ENCODE measurements at regions not wholly inside any gene's neighbourhood (a gene's known extent, or its start where the extent isn't known, plus 50 kb on each side); places are given as distances from the start of the nearest gene placed in this dataset.

DNA sequence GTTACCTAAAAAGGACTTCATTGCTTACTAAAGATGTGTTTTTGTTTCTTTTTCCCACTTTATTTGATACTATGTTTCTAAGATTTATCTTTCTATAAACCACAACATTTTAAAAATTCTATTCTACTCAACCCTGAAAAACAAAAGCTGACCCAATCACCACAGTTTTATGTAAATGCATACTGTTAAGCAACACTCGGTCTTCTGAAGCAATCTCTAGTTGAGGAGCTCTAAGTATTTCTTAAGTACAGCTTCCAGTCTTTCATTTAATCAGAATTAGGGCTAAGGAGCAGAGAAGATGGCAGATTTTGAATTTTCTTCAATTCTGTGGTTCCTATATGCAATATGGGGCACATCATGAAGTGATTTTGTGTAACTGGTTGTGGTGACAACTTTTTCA is 72.2 kb upstream of the SLC4A10 start:
- Histone ChIP-seq H3K4me3 (no peak overlapping the region), H3K36me3 (no peaks in the 10 kb centered on the region), H3K4me1 (no peaks in the 10 kb centered on the region), H3K27ac (no peak overlapping the region), H3K27me3 (replicated peaks in 1 of 7) (no peaks in the 10 kb centered on the region), H3K9me3 (no peaks in the 10 kb centered on the region)
- TF ChIP-seq CTCF (IDR thresholded peaks at IDR 0.05 in 8 of 11, conservative IDR thresholded peaks at IDR 0.05 in 3 of 11) (no peak), POLR2AphosphoS5 (IDR thresholded peaks at IDR 0.05) (no peak), POLR2A (IDR thresholded peaks at IDR 0.05) (no peak)
- intact Hi-C loops (cut with DNase I; ENCODE audit: low total_unique reads) = no loop called here
- 50 to 79% (median 56%) methylated on average over 1 of the region's 1 CpG for WGBS, 5 donors
- no peak for DNase-seq

DNA sequence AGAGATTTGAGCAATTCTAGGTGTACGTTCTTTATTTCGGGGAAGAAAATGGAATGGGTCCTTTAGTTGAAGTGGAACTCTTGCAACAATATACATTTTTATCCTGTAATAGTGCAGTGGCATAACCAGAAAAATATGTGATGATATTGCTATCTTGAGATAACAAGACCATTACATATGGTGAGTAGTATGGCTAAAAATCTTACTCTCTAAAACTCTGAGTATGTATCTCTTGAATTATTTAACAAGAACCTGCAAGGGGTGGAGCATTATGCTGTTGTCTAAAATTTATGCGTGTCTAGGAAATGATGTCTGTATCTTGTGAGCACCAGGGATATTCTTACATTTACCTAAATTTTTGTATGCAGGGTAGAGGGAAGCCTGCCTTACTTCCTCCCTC is 68.4 kb upstream of the SLC4A10 start:
- no peaks in the 10 kb centered on the region for H3K9me3 ChIP-seq
- H3K27ac ChIP-seq = no peak overlapping the region
- intact Hi-C loops (cut with DNase I; ENCODE audit: low total_unique reads) = no loop called here
- no peak overlapping the region for H3K4me3 ChIP-seq
- no peaks in the 10 kb centered on the region for H3K4me1 ChIP-seq
- 91 to 97% (median 91%) methylated on average over 3 of the region's 3 CpGs for WGBS, 5 donors
- no peaks in the 10 kb centered on the region for H3K27me3 ChIP-seq (replicated peaks in 1 of 7)
- no peak for DNase-seq
- TF ChIP-seq CTCF (IDR thresholded peaks at IDR 0.05 in 8 of 11, conservative IDR thresholded peaks at IDR 0.05 in 3 of 11) (no peak), POLR2A (IDR thresholded peaks at IDR 0.05) (no peak), POLR2AphosphoS5 (IDR thresholded peaks at IDR 0.05) (no peak)
- no peaks in the 10 kb centered on the region for H3K36me3 ChIP-seq

GRCh38 chr2:161556440-161556839 is 67.8 kb upstream of the SLC4A10 start:
- no peaks in the 10 kb centered on the region for H3K27me3 ChIP-seq (replicated peaks in 1 of 7)
- H3K4me3 ChIP-seq = no peak overlapping the region
- H3K4me1 ChIP-seq = no peaks in the 10 kb centered on the region
- TF ChIP-seq CTCF (IDR thresholded peaks at IDR 0.05 in 8 of 11, conservative IDR thresholded peaks at IDR 0.05 in 3 of 11) = no peak
- no peak for TF ChIP-seq POLR2AphosphoS5 (IDR thresholded peaks at IDR 0.05)
- TF ChIP-seq POLR2A (IDR thresholded peaks at IDR 0.05) = no peak
- H3K27ac ChIP-seq = no peak overlapping the region
- 69 to 83% (median 77%) methylated on average over 2 of the region's 2 CpGs for WGBS, 5 donors
- peaks cover 0 to 6% (median 2%) of the 10 kb centered on the region in 8 donors for H3K9me3 ChIP-seq
- no peak for DNase-seq
- H3K36me3 ChIP-seq = no peaks in the 10 kb centered on the region
- intact Hi-C loops (cut with DNase I; ENCODE audit: low total_unique reads) = no loop called here

DNA sequence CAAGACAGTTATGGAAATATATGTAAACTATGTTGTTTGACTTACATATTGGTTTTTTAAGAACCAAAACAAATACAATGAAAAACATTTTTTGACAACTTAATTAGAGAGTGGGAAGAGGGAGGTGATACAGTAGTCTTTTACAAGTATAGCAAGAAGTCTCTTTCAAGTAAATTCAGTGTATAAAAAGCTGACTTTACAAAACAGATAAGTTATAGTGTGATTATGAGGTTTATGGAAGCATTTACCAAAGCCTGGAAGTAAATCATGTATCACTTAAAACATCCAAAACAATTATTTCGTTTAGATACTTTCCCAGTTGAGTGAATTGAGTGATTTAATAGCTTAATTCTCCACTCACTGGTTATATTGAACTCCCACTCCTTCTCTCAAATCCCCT is 66.7 kb upstream of the SLC4A10 start:
- no peak for DNase-seq
- no peaks in the 10 kb centered on the region for H3K36me3 ChIP-seq
- no peaks in the 10 kb centered on the region for H3K27me3 ChIP-seq (replicated peaks in 1 of 7)
- WGBS, 5 donors = 48 to 73% (median 53%) methylated on average over 1 of the region's 1 CpG
- intact Hi-C loops (cut with DNase I; ENCODE audit: low total_unique reads) = no loop called here
- TF ChIP-seq POLR2A (IDR thresholded peaks at IDR 0.05) = no peak
- TF ChIP-seq CTCF (IDR thresholded peaks at IDR 0.05 in 8 of 11, conservative IDR thresholded peaks at IDR 0.05 in 3 of 11) = no peak
- TF ChIP-seq POLR2AphosphoS5 (IDR thresholded peaks at IDR 0.05) = no peak
- no peak overlapping the region for H3K27ac ChIP-seq
- peaks cover 0 to 16% (median 4%) of the 10 kb centered on the region in 8 donors for H3K9me3 ChIP-seq
- H3K4me3 ChIP-seq = no peak overlapping the region
- H3K4me1 ChIP-seq = no peaks in the 10 kb centered on the region
